KMS-11 (cell line): ENCODE measurements at regions not wholly inside any gene's neighbourhood (a gene's known extent, or its start where the extent isn't known, plus 50 kb on each side); places are given as distances from the start of the nearest gene placed in this dataset.

Experiments used
- H2AFZ ChIP-seq: fragments of 200-600 bp; sonication (generic); 2 replicates; pipeline ENCODE4 v1.6.1; 2016; ENCODE audit warnings: antibody characterized with exemption, mixed run types, low read depth
- H3K27ac ChIP-seq: fragments of 200-600 bp; sonication (generic); 2 replicates; pipeline ENCODE4 v1.6.1; 2016; ENCODE audit warnings: mild to moderate bottlenecking, mixed run types
- H3K27me3 ChIP-seq: fragments of 200-600 bp; sonication (generic); 2 replicates; pipeline ENCODE4 v1.6.1; 2017; ENCODE audit warnings: mild to moderate bottlenecking, low read depth, mixed run types, moderate library complexity; ENCODE audit not compliant: insufficient read depth
- H3K36me3 ChIP-seq: fragments of 200-600 bp; sonication (generic); 2 replicates; pipeline ENCODE4 v1.6.1; 2017; ENCODE audit warnings: mild to moderate bottlenecking, mixed run types; ENCODE audit not compliant: insufficient read depth
- H3K4me1 ChIP-seq: fragments of 200-600 bp; sonication (generic); 2 replicates; pipeline ENCODE4 v1.6.1; 2016; ENCODE audit warnings: mild to moderate bottlenecking, low read depth, mixed run types; ENCODE audit not compliant: poor library complexity, severe bottlenecking
- H3K4me2 ChIP-seq: fragments of 200-600 bp; sonication (generic); 2 replicates; pipeline ENCODE4 v1.7.0; 2016; ENCODE audit warnings: mild to moderate bottlenecking, mixed run types
- H3K4me3 ChIP-seq: fragments of 200-600 bp; sonication (generic); IDR thresholded peaks from 2 replicates; pipeline ENCODE4 v1.6.1; 2017; ENCODE audit warnings: low read depth, low read length, mixed read lengths; ENCODE audit not compliant: insufficient read depth
- H3K79me2 ChIP-seq: fragments of 200-600 bp; sonication (generic); 2 replicates; pipeline ENCODE4 v1.6.1; 2016; ENCODE audit warnings: low read depth, mixed run types; ENCODE audit not compliant: insufficient read depth
- H3K9ac ChIP-seq: fragments of 200-600 bp; sonication (generic); 2 replicates; pipeline ENCODE4 v1.6.1; 2016; ENCODE audit warnings: mild to moderate bottlenecking, mixed run types
- H4K20me1 ChIP-seq: fragments of 200-600 bp; sonication (generic); 2 replicates; pipeline ENCODE4 v1.6.1; 2016; ENCODE audit warnings: mild to moderate bottlenecking, mixed run types; ENCODE audit not compliant: insufficient read depth
- CTCF ChIP-seq: fragments of 200-600 bp; sonication (generic); conservative IDR thresholded peaks from 2 replicates; pipeline ENCODE4 v1.6.1; 2017; ENCODE audit warnings: low read depth, mild to moderate bottlenecking, antibody characterized with exemption, low read length, moderate library complexity, mixed read lengths

- H3K27me3 ChIP-seq, result no peaks in the 10 kb centered on the region
- H3K4me1 ChIP-seq, result no peaks in the 10 kb centered on the region
- H3K36me3 ChIP-seq, result no peaks in the 10 kb centered on the region
- no peak overlapping the region for H3K4me3 ChIP-seq
- no peaks in the 10 kb centered on the region for H4K20me1 ChIP-seq
- H3K4me2 ChIP-seq, result no peak overlapping the region
- H3K27ac ChIP-seq, result no peak overlapping the region
- H3K9ac ChIP-seq, result no peak overlapping the region
- no peak for TF ChIP-seq CTCF
- H2AFZ ChIP-seq, result no peak overlapping the region
- H3K79me2 ChIP-seq, result no peaks in the 10 kb centered on the region
These were observed 74.7 kb upstream of the MYT1L start for GRCh38 chr2:2405780-2406179.

- H3K4me3 ChIP-seq, result no peak overlapping the region
- H3K4me1 ChIP-seq, result no peaks in the 10 kb centered on the region
- H3K79me2 ChIP-seq, result no peaks in the 10 kb centered on the region
- H3K27me3 ChIP-seq, result no peaks in the 10 kb centered on the region
- H2AFZ ChIP-seq, result no peak overlapping the region
- no peak for TF ChIP-seq CTCF
- no peak overlapping the region for H3K4me2 ChIP-seq
- H3K36me3 ChIP-seq, result no peaks in the 10 kb centered on the region
- no peak overlapping the region for H3K9ac ChIP-seq
- no peak overlapping the region for H3K27ac ChIP-seq
- no peaks in the 10 kb centered on the region for H4K20me1 ChIP-seq
These were observed 69.4 kb upstream of the MYT1L start for GRCh38 chr2:2400286-2401038.

- no peak overlapping the region for H3K4me3 ChIP-seq
- H3K27me3 ChIP-seq, result no peaks in the 10 kb centered on the region
- no peak overlapping the region for H3K4me2 ChIP-seq
- H4K20me1 ChIP-seq, result no peaks in the 10 kb centered on the region
- no peak for TF ChIP-seq CTCF
- no peak overlapping the region for H2AFZ ChIP-seq
- no peaks in the 10 kb centered on the region for H3K36me3 ChIP-seq
- no peaks in the 10 kb centered on the region for H3K79me2 ChIP-seq
- H3K4me1 ChIP-seq, result no peaks in the 10 kb centered on the region
- H3K27ac ChIP-seq, result no peak overlapping the region
- no peak overlapping the region for H3K9ac ChIP-seq
These were observed 68.3 kb upstream of the MYT1L start for GRCh38 chr2:2399396-2399795.

GRCh38 chr2:2392332-2392731 lies 61.3 kb upstream of the MYT1L start:
- no peak for TF ChIP-seq CTCF
- Histone ChIP-seq H4K20me1 (no peaks in the 10 kb centered on the region), H3K79me2 (no peaks in the 10 kb centered on the region), H3K4me2 (no peak overlapping the region), H3K27ac (no peak overlapping the region), H3K36me3 (no peaks in the 10 kb centered on the region), H3K4me1 (no peaks in the 10 kb centered on the region), H3K4me3 (no peak overlapping the region), H3K9ac (no peak overlapping the region), H2AFZ (no peak overlapping the region), H3K27me3 (no peaks in the 10 kb centered on the region)
